ENCODE measurements at regions not wholly inside any gene's neighbourhood (a gene's known extent, or its start where the extent isn't known, plus 50 kb on each side); places are given as distances from the start of the nearest gene placed in this dataset.

DNA sequence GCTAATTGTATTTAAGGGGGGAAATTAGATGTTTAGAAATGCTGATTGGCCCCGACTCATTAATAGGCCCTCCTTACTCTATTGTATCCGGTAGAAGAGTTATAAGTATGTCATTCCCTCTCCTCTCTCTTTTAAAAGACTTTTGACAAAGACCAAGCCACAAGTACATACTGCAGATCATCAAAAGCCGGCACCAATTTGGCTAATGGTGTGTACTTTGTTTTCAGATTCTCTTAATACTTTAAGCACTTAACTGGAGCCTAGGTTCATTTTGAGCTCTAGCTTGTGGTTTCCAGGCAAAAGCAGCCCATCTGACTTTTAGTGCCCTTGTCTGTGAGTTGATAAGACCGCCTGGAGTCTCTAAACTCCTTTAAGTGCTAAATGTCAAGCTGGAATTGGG lies 210.0 kb upstream of the LYZL1 start:
- Histone ChIP-seq H3K79me2 (ENCODE audit: control insufficient read depth, insufficient read depth, low read length, unreplicated experiment) (no peaks in the 10 kb centered on the region), H3K4me3 (ENCODE audit: low read depth, low read length) (no peak overlapping the region), H3K27me3 (ENCODE audit: insufficient read depth, low read length) (no peaks in the 10 kb centered on the region), H3K4me1 (ENCODE audit: control insufficient read depth, insufficient read depth, low read length, unreplicated experiment) (no peaks in the 10 kb centered on the region), H2AFZ (ENCODE audit: low read length, unreplicated experiment) (no peak overlapping the region), H3K36me3 (ENCODE audit: insufficient read depth, low read length) (no peaks in the 10 kb centered on the region), H3K27ac (ENCODE audit: low read depth, low read length) (no peak overlapping the region)

DNA sequence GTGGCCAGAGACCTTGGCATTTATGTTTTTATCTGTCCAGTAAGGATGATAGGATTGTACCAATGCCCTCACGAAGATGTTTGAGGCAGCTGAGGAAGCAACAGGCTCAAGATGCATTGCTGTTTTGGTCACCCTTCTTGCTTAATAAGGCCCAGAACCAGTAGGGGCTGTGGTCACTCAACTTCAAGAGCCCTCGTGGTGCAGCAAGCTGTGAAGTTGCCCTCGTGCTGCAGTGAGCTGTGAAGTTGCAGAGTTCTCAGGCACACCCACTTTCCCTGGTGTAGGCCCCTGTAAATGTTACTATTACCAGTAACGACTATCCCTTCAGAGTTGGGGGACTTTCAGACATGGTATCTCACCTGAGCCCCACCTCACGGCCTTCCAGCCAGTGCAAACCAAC lies 207.6 kb upstream of the LYZL1 start:
- H3K36me3 ChIP-seq (ENCODE audit: insufficient read depth, low read length), result no peaks in the 10 kb centered on the region
- H3K27me3 ChIP-seq (ENCODE audit: insufficient read depth, low read length), result peaks cover 7% of the 10 kb centered on the region; the same call in 1 of the 2 replicates
- no peak overlapping the region for H3K4me3 ChIP-seq (ENCODE audit: low read depth, low read length)
- H3K4me1 ChIP-seq (ENCODE audit: control insufficient read depth, insufficient read depth, low read length, unreplicated experiment), result no peaks in the 10 kb centered on the region
- H3K79me2 ChIP-seq (ENCODE audit: control insufficient read depth, insufficient read depth, low read length, unreplicated experiment), result no peaks in the 10 kb centered on the region
- H2AFZ ChIP-seq (ENCODE audit: low read length, unreplicated experiment), result no peak overlapping the region
- no peak overlapping the region for H3K27ac ChIP-seq (ENCODE audit: low read depth, low read length)

DNA sequence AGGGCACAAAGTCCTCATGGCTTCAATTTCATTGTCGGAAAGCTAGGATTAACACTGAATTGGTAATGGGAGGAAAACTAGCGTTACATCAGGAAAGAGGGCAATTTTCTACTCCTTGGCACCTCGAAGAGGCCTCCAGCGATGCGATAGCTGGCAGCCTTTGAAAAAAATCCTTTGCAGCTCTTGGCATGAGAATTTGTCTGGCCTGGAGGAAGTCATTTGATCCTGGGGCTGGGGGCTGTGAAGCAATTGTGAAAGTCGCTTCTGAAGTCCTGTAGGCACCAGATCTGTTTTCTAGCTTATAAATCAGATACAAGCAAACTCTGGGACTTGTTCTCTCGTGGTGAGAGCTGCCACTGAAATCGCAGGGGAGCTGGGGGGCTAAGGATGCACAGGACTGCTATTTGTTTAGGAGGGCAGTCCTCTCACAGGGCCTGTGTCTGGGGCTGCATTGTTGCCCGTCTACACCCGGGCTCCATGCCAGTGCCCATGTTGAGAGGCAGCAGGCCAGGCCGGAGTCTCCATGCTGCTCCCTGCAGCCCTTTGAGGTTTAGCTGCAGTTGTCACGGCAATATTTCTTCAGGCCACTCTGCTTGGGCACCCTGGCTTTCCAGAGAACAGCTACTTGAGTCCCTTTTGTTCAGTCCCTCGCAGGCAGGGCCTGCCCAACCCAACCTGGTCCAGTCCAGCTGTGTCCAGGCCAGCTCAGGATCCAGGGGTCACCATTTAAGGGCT lies 206.8 kb upstream of the LYZL1 start:
- H3K27me3 ChIP-seq (ENCODE audit: insufficient read depth, low read length), result peaks cover 11% of the 10 kb centered on the region; the same call in 1 of the 2 replicates
- H2AFZ ChIP-seq (ENCODE audit: low read length, unreplicated experiment), result no peak overlapping the region
- H3K4me1 ChIP-seq (ENCODE audit: control insufficient read depth, insufficient read depth, low read length, unreplicated experiment), result no peaks in the 10 kb centered on the region
- H3K4me3 ChIP-seq (ENCODE audit: low read depth, low read length), result no peak overlapping the region
- H3K79me2 ChIP-seq (ENCODE audit: control insufficient read depth, insufficient read depth, low read length, unreplicated experiment), result no peaks in the 10 kb centered on the region
- H3K27ac ChIP-seq (ENCODE audit: low read depth, low read length), result no peak overlapping the region
- H3K36me3 ChIP-seq (ENCODE audit: insufficient read depth, low read length), result no peaks in the 10 kb centered on the region

DNA sequence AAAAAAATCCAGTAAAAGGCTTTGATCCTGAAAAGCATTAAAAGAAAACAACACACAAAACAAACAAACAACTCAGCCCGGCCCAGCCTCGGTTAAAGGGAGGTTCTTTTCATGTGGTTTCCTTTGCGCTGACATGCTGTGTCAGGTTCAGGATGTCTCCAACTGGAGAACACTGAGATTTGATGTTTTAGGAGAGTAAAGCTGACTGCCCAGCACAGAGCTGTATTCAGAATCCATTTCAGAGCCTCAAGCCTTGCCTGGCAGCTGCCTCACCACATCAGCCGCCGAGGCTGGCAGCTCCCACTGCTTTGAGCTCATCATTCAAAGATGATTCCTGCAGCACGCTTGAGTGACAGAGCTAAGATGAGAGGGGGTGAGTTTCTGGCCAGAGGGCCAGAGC lies 205.8 kb upstream of the LYZL1 start:
- Histone ChIP-seq H3K79me2 (ENCODE audit: control insufficient read depth, insufficient read depth, low read length, unreplicated experiment) (no peaks in the 10 kb centered on the region), H3K27ac (ENCODE audit: low read depth, low read length) (no peak overlapping the region), H3K4me3 (ENCODE audit: low read depth, low read length) (no peak overlapping the region), H3K27me3 (ENCODE audit: insufficient read depth, low read length) (peaks cover 11% of the 10 kb centered on the region; the same call in 1 of the 2 replicates), H2AFZ (ENCODE audit: low read length, unreplicated experiment) (no peak overlapping the region), H3K4me1 (ENCODE audit: control insufficient read depth, insufficient read depth, low read length, unreplicated experiment) (no peaks in the 10 kb centered on the region), H3K36me3 (ENCODE audit: insufficient read depth, low read length) (no peaks in the 10 kb centered on the region)

DNA sequence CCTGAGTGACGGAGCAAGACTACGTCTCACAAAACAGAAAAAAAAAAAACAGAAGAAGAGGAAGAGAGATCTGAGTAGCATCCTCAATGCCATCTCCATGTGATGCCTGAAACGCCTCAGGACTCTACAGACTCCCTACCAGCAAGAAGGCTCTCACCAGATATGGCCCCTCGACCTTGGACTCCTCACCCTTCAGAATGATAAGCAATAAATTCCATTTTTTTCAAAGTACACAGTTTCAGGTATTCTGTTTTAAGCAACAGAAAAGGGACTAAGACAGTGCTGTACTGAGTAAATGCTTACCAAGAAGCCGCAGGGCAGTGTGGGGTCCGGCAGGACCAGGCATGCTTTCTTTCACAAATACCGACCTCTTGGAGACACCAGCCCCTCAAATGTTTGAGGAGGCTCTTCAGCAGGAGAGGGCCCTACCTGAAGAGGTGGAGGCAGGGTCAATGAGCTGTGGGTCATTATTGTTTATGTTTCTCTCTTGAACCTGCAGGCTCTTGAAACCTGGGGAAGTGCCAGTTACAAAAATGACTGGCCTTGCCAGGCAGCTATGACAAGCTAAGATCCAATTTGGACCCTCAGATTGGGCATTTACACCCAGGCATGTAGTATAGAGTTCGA lies 204.1 kb upstream of the LYZL1 start:
- Histone ChIP-seq H3K4me3 (ENCODE audit: low read depth, low read length) (no peak overlapping the region), H3K27me3 (ENCODE audit: insufficient read depth, low read length) (peaks cover 11% of the 10 kb centered on the region; the same call in 1 of the 2 replicates), H2AFZ (ENCODE audit: low read length, unreplicated experiment) (no peak overlapping the region), H3K79me2 (ENCODE audit: control insufficient read depth, insufficient read depth, low read length, unreplicated experiment) (no peaks in the 10 kb centered on the region), H3K4me1 (ENCODE audit: control insufficient read depth, insufficient read depth, low read length, unreplicated experiment) (no peaks in the 10 kb centered on the region), H3K27ac (ENCODE audit: low read depth, low read length) (no peak overlapping the region), H3K36me3 (ENCODE audit: insufficient read depth, low read length) (no peaks in the 10 kb centered on the region)

DNA sequence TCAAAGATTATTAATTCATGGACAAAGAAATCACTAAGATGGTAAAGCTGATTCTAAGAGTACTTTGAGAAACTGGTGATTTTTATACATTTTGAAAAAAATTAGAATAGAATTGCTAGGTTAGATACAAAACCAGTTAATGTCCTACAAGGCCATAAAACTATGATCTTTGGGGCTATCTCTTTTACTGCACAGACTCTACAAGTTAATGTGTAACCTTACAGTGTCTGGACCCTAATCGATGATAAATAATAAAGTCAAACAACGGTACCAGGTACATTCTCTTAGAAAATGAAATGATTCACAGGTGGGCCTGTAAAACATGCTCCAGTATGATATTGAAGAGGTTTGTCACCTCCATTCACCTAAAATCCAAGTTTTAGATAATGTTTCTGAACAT lies 199.8 kb upstream of the LYZL1 start:
- no peak overlapping the region for H3K27ac ChIP-seq (ENCODE audit: low read depth, low read length)
- no peaks in the 10 kb centered on the region for H3K4me1 ChIP-seq (ENCODE audit: control insufficient read depth, insufficient read depth, low read length, unreplicated experiment)
- no peak overlapping the region for H2AFZ ChIP-seq (ENCODE audit: low read length, unreplicated experiment)
- H3K27me3 ChIP-seq (ENCODE audit: insufficient read depth, low read length), result peaks cover 11% of the 10 kb centered on the region; the same call in 1 of the 2 replicates
- H3K36me3 ChIP-seq (ENCODE audit: insufficient read depth, low read length), result no peaks in the 10 kb centered on the region
- no peaks in the 10 kb centered on the region for H3K79me2 ChIP-seq (ENCODE audit: control insufficient read depth, insufficient read depth, low read length, unreplicated experiment)
- H3K4me3 ChIP-seq (ENCODE audit: low read depth, low read length), result no peak overlapping the region

DNA sequence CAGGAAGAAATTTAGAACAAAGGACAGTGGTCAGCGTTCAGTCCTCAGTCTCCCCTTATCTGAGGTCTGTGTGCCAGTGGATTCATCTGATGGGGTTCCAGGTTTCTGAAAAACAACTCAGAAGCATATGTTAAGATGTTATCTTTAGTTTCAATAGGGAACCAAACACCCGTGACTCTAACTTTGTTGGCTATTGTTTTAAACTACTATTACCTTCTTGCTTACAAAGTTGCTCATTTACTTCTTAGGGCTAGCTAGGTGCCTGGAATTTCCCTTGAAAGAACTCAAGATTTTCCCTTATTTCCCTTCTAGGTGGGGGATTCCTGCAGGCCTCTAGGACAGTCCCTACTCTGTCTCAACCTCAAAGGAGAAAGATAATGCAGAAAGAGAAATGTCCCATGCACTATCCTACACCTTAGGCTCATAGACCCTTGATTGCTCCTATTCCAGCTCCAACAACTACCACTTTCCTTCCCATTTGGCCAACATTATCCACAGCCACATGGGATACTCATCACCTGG lies 192.5 kb upstream of the LYZL1 start:
- no peak overlapping the region for H3K27ac ChIP-seq (ENCODE audit: low read depth, low read length)
- peaks cover 11% of the 10 kb centered on the region; the same call in 1 of the 2 replicates for H3K27me3 ChIP-seq (ENCODE audit: insufficient read depth, low read length)
- H3K4me3 ChIP-seq (ENCODE audit: low read depth, low read length), result no peak overlapping the region
- H3K79me2 ChIP-seq (ENCODE audit: control insufficient read depth, insufficient read depth, low read length, unreplicated experiment), result no peaks in the 10 kb centered on the region
- no peak overlapping the region for H2AFZ ChIP-seq (ENCODE audit: low read length, unreplicated experiment)
- H3K4me1 ChIP-seq (ENCODE audit: control insufficient read depth, insufficient read depth, low read length, unreplicated experiment), result no peaks in the 10 kb centered on the region
- no peaks in the 10 kb centered on the region for H3K36me3 ChIP-seq (ENCODE audit: insufficient read depth, low read length)

DNA sequence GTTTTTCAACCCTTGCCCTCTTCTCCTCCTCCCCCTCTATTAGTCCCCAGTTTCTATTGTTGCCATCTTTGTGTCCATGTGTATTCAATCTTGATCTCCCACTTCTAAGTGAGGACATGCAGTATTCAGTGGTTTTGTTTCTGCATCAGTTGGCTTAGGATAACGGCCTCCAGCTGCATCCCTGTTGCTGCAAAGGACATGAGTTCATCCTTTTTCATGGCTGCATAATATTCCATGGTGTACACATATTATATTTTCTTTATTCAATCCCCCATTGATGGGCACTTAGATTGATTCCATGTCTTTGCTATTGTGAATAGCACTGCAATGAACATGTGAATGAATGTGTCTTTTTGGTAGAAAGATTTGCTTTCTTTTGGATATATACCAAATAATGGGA lies 190.4 kb upstream of the LYZL1 start:
- Histone ChIP-seq H3K79me2 (ENCODE audit: control insufficient read depth, insufficient read depth, low read length, unreplicated experiment) (no peaks in the 10 kb centered on the region), H2AFZ (ENCODE audit: low read length, unreplicated experiment) (no peak overlapping the region), H3K27me3 (ENCODE audit: insufficient read depth, low read length) (peaks cover 11% of the 10 kb centered on the region; the same call in 1 of the 2 replicates), H3K36me3 (ENCODE audit: insufficient read depth, low read length) (no peaks in the 10 kb centered on the region), H3K27ac (ENCODE audit: low read depth, low read length) (no peak overlapping the region), H3K4me1 (ENCODE audit: control insufficient read depth, insufficient read depth, low read length, unreplicated experiment) (no peaks in the 10 kb centered on the region), H3K4me3 (ENCODE audit: low read depth, low read length) (no peak overlapping the region)

DNA sequence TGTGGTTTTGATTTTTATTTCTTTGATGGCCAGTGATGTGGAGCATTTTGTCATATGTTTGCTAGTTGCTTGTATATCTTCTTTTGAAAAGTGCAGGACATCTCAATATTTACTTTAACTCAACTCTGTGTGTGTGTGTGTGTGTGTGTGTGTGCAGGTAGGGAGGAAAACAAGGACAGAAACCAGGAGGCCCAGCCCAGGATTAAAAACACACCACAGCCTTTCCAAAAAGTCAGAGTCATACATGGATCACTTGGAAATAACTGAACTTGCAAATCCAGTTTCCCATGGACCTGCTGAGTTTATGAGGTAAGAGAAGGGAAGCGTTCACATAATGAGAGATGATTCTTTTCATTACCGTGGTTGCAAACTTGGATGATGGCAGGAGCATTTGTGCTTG lies 189.9 kb upstream of the LYZL1 start:
- Histone ChIP-seq H3K27me3 (ENCODE audit: insufficient read depth, low read length) (peaks cover 11% of the 10 kb centered on the region; the same call in 1 of the 2 replicates), H3K4me3 (ENCODE audit: low read depth, low read length) (no peak overlapping the region), H3K79me2 (ENCODE audit: control insufficient read depth, insufficient read depth, low read length, unreplicated experiment) (no peaks in the 10 kb centered on the region), H3K36me3 (ENCODE audit: insufficient read depth, low read length) (no peaks in the 10 kb centered on the region), H3K4me1 (ENCODE audit: control insufficient read depth, insufficient read depth, low read length, unreplicated experiment) (no peaks in the 10 kb centered on the region), H2AFZ (ENCODE audit: low read length, unreplicated experiment) (no peak overlapping the region), H3K27ac (ENCODE audit: low read depth, low read length) (no peak overlapping the region)

DNA sequence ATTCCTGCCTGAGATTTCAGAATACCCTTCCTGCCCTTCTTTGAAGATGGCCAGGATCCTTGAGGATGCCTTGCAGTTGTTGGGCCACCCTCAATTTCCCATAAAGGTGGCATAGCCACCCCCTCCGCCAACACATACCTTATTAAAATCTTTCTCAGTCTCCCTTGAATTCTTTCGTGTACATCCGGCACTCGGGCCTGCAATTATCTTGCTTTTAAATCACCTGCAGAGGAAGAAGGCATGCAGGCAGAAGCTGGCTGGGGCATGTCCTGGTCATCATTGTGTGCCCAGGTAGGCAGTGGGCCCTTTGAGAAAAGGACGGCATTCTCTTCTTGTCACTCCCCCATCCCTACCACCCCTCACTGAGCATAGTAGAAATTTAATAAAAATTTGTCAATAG lies 189.5 kb upstream of the LYZL1 start:
- Histone ChIP-seq H2AFZ (ENCODE audit: low read length, unreplicated experiment) (no peak overlapping the region), H3K79me2 (ENCODE audit: control insufficient read depth, insufficient read depth, low read length, unreplicated experiment) (no peaks in the 10 kb centered on the region), H3K4me3 (ENCODE audit: low read depth, low read length) (no peak overlapping the region), H3K36me3 (ENCODE audit: insufficient read depth, low read length) (no peaks in the 10 kb centered on the region), H3K27me3 (ENCODE audit: insufficient read depth, low read length) (peaks cover 11% of the 10 kb centered on the region; the same call in 1 of the 2 replicates), H3K27ac (ENCODE audit: low read depth, low read length) (no peak overlapping the region), H3K4me1 (ENCODE audit: control insufficient read depth, insufficient read depth, low read length, unreplicated experiment) (peaks cover under 1% of the 10 kb centered on the region)

DNA sequence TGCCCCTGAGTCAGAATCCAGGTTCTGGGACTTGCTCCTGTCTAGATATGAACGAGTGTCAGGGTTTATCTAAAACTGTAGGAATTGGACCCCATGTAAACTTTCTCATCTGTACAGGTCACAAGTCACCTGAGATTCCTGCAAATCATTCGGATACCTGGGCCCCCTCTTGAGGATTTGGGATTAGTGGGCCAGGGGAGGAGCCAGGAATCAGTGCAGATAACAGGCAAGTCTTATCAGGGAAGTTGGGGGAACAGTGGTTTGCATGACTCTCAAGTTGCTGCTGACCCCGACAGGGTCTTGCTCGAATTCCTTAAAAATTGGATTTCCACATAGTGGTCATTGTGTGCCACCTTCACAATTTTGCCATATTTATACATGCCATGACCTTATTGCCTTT lies 188.4 kb upstream of the LYZL1 start:
- H3K79me2 ChIP-seq (ENCODE audit: control insufficient read depth, insufficient read depth, low read length, unreplicated experiment), result no peaks in the 10 kb centered on the region
- H3K36me3 ChIP-seq (ENCODE audit: insufficient read depth, low read length), result no peaks in the 10 kb centered on the region

More for the DNA sequence above, 188.4 kb upstream of the LYZL1 start:
- peaks cover 11% of the 10 kb centered on the region; the same call in 1 of the 2 replicates for H3K27me3 ChIP-seq (ENCODE audit: insufficient read depth, low read length)
- no peak overlapping the region for H3K4me3 ChIP-seq (ENCODE audit: low read depth, low read length)
- H2AFZ ChIP-seq (ENCODE audit: low read length, unreplicated experiment), result no peak overlapping the region
- H3K27ac ChIP-seq (ENCODE audit: low read depth, low read length), result no peak overlapping the region
- peaks cover 12% of the 10 kb centered on the region for H3K4me1 ChIP-seq (ENCODE audit: control insufficient read depth, insufficient read depth, low read length, unreplicated experiment)

Data from ACC112 (cell line).